Right lobe of liver (tissue), 6 donors: ENCODE measurements at regions not wholly inside any gene's neighbourhood (a gene's known extent, or its start where the extent isn't known, plus 50 kb on each side); places are given as distances from the start of the nearest gene placed in this dataset.

Experiments
- ATAC-seq, 4 donors: fragments of 200-7000 bp; cut with Tn5 transposase; one replicate each; pipeline ENCODE4 v1.9.1; 2020; ENCODE audit warnings: mild to moderate bottlenecking in 4 of 4, moderate library complexity in 4 of 4
- DNase-seq, 3 donors: peaks; one replicate each; pipeline ENCODE4 v3.0.0-alpha.2; 2020
- H3K27ac ChIP-seq, 3 donors: fragments of 200-600 bp; one replicate each; pipeline ENCODE4 v1.8.0; 2022
- H3K27me3 ChIP-seq, 2 donors: fragments of 200-600 bp; one replicate each; pipeline ENCODE4 v1.8.0; 2022
- H3K36me3 ChIP-seq, 4 donors: fragments of 200-600 bp; sonication (generic) in 1 of 4; one replicate each; pipeline versions ENCODE4 v1.5.1 to v1.8.0; 2017 to 2022; ENCODE audit warnings: control low read depth in 1 of 4
- H3K4me1 ChIP-seq, 4 donors: fragments of 200-600 bp; sonication (generic) in 1 of 4; one replicate each; pipeline versions ENCODE4 v1.5.1 to v1.8.0; 2017 to 2022; ENCODE audit warnings: control low read depth in 1 of 4
- H3K4me3 ChIP-seq, 3 donors: fragments of 200-600 bp; one replicate each; pipeline ENCODE4 v1.8.0; 2022
- H3K9me3 ChIP-seq, 4 donors: fragments of 200-600 bp; sonication (generic) in 1 of 4; one replicate each; pipeline versions ENCODE4 v1.5.1 to v1.8.0; 2017 to 2022; ENCODE audit warnings: control low read depth in 1 of 4
- CTCF ChIP-seq, 4 donors: fragments of 200-600 bp in 3 of 4; fragments of 450-650 bp in 1 of 4; IDR thresholded peaks; one replicate each; pipeline versions ENCODE4 v1.5.1 to v1.8.0; 2016 to 2022; ENCODE audit warnings: antibody characterized with exemption in 4 of 4, mild to moderate bottlenecking in 2 of 4
- POLR2A ChIP-seq: fragments of 450-650 bp; IDR thresholded peaks from one replicate; pipeline ENCODE4 v1.6.1; 2017; ENCODE audit warnings: antibody characterized with exemption, mild to moderate bottlenecking
- WGBS: methylation state at CpG from one replicate; pipeline ENCODE4 v1.1.6; 2018; ENCODE audit warnings: low coverage, low lambda C conversion rate; ENCODE audit not compliant: insufficient coverage; ENCODE audit errors: missing lambda C conversion rate; 5-methylcytosine and 5-hydroxymethylcytosine counted together
- intact Hi-C, 2 donors: fragments of 100-400 bp; cut with DNase I; formaldehyde crosslinking; loops; one replicate each; pipeline versions ENCODE4 v1.11.2 to v1.14.1; 2022
- donor health status: DM: no; HTN: yes; CAD: no.
- donor health status: DM: no; HTN: no; CAD: no.
- donor health status: DM: no; HTN: no; CAD: no.
- donor health status: DM: no; HTN: yes; CAD: no.
- donor health status: DM: no; HTN: yes; CAD: no.

GRCh38 chr21:28696844-28697410 is 295.8 kb downstream of the LTN1 start:
- WGBS = no CpG with 5 or more reads among the region's 2 CpGs
- Histone ChIP-seq H3K36me3 (no peaks in the 10 kb centered on the region), H3K9me3 (no peaks in the 10 kb centered on the region), H3K4me1 (no peaks in the 10 kb centered on the region), H3K27ac (no peak overlapping the region), H3K27me3 (no peaks in the 10 kb centered on the region), H3K4me3 (no peak overlapping the region)
- ATAC-seq (no peak), DNase-seq (no peak)
- TF ChIP-seq POLR2A (no peak), CTCF (IDR thresholded peaks at IDR 0.05) (no peak)
- intact Hi-C loops = no loop called here

- TF ChIP-seq CTCF (IDR thresholded peaks at IDR 0.05) (no peak), POLR2A (no peak)
- ATAC-seq = no peak
Measured at GRCh38 chr21:28693476-28693875, 299.2 kb downstream of the LTN1 start.

DNA sequence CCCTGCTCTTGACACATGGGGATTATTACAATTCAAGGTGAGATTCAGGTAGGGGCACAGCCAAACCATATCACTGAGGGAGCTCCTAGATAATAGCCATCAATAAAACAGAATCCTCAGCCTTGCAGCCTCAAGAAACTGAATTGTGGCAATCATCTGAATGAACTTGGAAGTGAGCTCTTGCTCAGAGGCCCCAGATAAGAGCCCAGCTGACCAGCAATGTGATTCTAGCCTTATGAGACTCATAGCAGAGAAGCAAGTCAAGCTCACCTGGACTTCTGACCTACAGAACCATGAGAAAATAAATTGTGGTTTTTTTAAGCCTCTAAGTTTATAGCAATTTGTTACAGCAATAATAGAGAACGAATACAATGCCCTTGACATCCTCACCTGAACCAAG is 302.5 kb downstream of the LTN1 start:
- 75% methylated on average over 1 of the region's 1 CpG for WGBS
- DNase-seq = no peak
- Histone ChIP-seq H3K27ac (no peak overlapping the region), H3K4me3 (no peak overlapping the region), H3K27me3 (no peaks in the 10 kb centered on the region), H3K36me3 (no peaks in the 10 kb centered on the region), H3K4me1 (no peaks in the 10 kb centered on the region), H3K9me3 (no peaks in the 10 kb centered on the region)
- intact Hi-C loops = no loop called here
- ATAC-seq = no peak
- no peak for TF ChIP-seq CTCF (IDR thresholded peaks at IDR 0.05)
- no peak for TF ChIP-seq POLR2A

More at GRCh38 chr21:28693476-28693875, 299.2 kb downstream of the LTN1 start:
- no peaks in the 10 kb centered on the region for H3K36me3 ChIP-seq
- WGBS = 91% methylated on average over 2 of the region's 2 CpGs
- DNase-seq = no peak
- H3K9me3 ChIP-seq = no peaks in the 10 kb centered on the region
- H3K4me1 ChIP-seq = no peaks in the 10 kb centered on the region
- intact Hi-C loops = no loop called here
- H3K4me3 ChIP-seq = no peak overlapping the region
- no peak overlapping the region for H3K27ac ChIP-seq
- no peaks in the 10 kb centered on the region for H3K27me3 ChIP-seq

GRCh38 chr21:28688381-28688780 is 304.3 kb downstream of the LTN1 start:
- no peaks in the 10 kb centered on the region for H3K4me1 ChIP-seq
- no peaks in the 10 kb centered on the region for H3K36me3 ChIP-seq
- no peaks in the 10 kb centered on the region for H3K9me3 ChIP-seq
- WGBS = 100% methylated on average over 1 of the region's 1 CpG
- no peak overlapping the region for H3K27ac ChIP-seq
- intact Hi-C loops = no loop called here
- ATAC-seq (no peak), DNase-seq (no peak)
- H3K27me3 ChIP-seq = no peaks in the 10 kb centered on the region
- H3K4me3 ChIP-seq = no peak overlapping the region
- TF ChIP-seq CTCF (IDR thresholded peaks at IDR 0.05) (no peak), POLR2A (no peak)

DNA sequence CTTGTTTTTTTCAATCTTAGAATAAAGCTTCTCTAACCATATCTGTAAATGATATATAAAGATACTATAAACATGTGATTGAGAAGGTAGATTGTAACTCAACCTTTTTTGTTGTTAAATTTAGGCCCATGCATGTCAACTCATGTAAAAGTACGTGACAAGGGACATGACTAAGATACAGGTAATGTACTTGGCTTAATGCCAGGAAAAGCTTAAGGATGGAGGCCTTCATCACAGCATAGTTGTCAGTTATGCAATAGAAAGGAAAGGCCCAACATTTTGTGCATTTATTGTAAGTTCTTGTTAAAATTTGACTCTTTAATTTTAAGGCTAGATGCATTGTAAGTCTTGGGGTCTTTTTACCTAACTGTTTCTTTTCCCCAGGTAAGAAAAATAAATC is 305.1 kb downstream of the LTN1 start:
- Histone ChIP-seq H3K4me1 (no peaks in the 10 kb centered on the region), H3K36me3 (no peaks in the 10 kb centered on the region), H3K4me3 (no peak overlapping the region), H3K9me3 (no peaks in the 10 kb centered on the region), H3K27ac (no peak overlapping the region), H3K27me3 (no peaks in the 10 kb centered on the region)
- TF ChIP-seq POLR2A = no peak
- no peak for TF ChIP-seq CTCF (IDR thresholded peaks at IDR 0.05)
- WGBS = 84% methylated on average over 1 of the region's 1 CpG
- intact Hi-C loops = no loop called here
- no peak for DNase-seq
- no peak for ATAC-seq
